Transverse colon (tissue), 4 donors: ENCODE measurements at regions not wholly inside any gene's neighbourhood (a gene's known extent, or its start where the extent isn't known, plus 50 kb on each side); places are given as distances from the start of the nearest gene placed in this dataset.
"Not testable (repeated sequence)": the region's sequence is repeated elsewhere in the genome, so short reads cannot be mapped to it uniquely, and the experiment has no call there.

Experiments
- DNase-seq: peaks from one replicate; pipeline ENCODE4 v3.0.0-alpha.2; 2019
- H3K27ac ChIP-seq, 4 donors: fragments of 200-600 bp; sonication (generic); 2 replicates each; pipeline ENCODE4 v1.5.1; 2016 to 2018; ENCODE audit warnings: inconsistent platforms in 4 of 4
- H3K27me3 ChIP-seq: fragments of 200-600 bp; sonication (generic); 2 replicates; pipeline ENCODE4 v1.5.1; 2017; ENCODE audit warnings: inconsistent platforms
- H3K36me3 ChIP-seq, 4 donors: fragments of 200-600 bp; sonication (generic); 2 replicates each; pipeline ENCODE4 v1.5.1; 2017 to 2019; ENCODE audit warnings: inconsistent platforms in 4 of 4
- H3K4me1 ChIP-seq, 4 donors: fragments of 200-600 bp; sonication (generic); 2 replicates each; pipeline ENCODE4 v1.5.1; 2017 to 2020; ENCODE audit warnings: inconsistent platforms in 4 of 4
- H3K4me3 ChIP-seq, 4 donors: fragments of 200-600 bp; sonication (generic); 1 replicate in 1 of 4; 2 replicates in 3 of 4; pipeline versions ENCODE4 v1.5.1 to v1.6.1; 2017 to 2019; ENCODE audit warnings: inconsistent platforms in 4 of 4
- H3K9me3 ChIP-seq, 2 donors: fragments of 200-600 bp; sonication (generic); 2 replicates each; pipeline ENCODE4 v1.5.1; 2017 to 2019; ENCODE audit warnings: inconsistent platforms in 2 of 2
- CTCF ChIP-seq, 5 experiments: fragments of 200-600 bp in 3 of 5; fragments of 450-650 bp in 2 of 5; sonication (generic) in 3 of 5; IDR thresholded peaks; 1 replicate in 2 of 5; 2 replicates in 3 of 5; pipeline ENCODE4 v1.5.1; 2016 to 2017; ENCODE audit warnings: antibody characterized with exemption in 5 of 5, inconsistent platforms in 3 of 5, mild to moderate bottlenecking in 2 of 5, moderate library complexity in 1 of 5
- EP300 ChIP-seq: sonication (generic); formaldehyde crosslinking; IDR thresholded peaks from one replicate; pipeline ENCODE4 v1.6.1; 2017; ENCODE audit warnings: antibody characterized with exemption, low read depth
- POLR2A ChIP-seq: fragments of 450-650 bp; IDR thresholded peaks from one replicate; pipeline ENCODE4 v1.6.1; 2016; ENCODE audit warnings: antibody characterized with exemption, mild to moderate bottlenecking, moderate library complexity
- POLR2AphosphoS5 ChIP-seq, 3 donors: sonication (generic); formaldehyde crosslinking; IDR thresholded peaks; one replicate each; pipeline ENCODE4 v1.6.1; 2016; ENCODE audit warnings: antibody characterized with exemption in 3 of 3
- WGBS, 2 donors: methylation state at CpG; one replicate each; pipeline ENCODE4 v1.1.5; 2018; ENCODE audit warnings: low coverage in 1 of 2; 5-methylcytosine and 5-hydroxymethylcytosine counted together
- in situ Hi-C, 4 donors: fragments of 200-750 bp; cut with MboI; loops; one replicate each; pipeline versions ENCODE4 v1.15.0 to v1.15.1; 2017; ENCODE audit warnings: low sequenced_read_pairs in 3 of 4, low pct_ligation_motif_present in 1 of 4, low pct_unique_long_range_greater_than_20kb in 1 of 4
- intact Hi-C: fragments of 100-400 bp; cut with DNase I; formaldehyde crosslinking; loops from one replicate; pipeline ENCODE4 v1.15.1; 2023; ENCODE audit warnings: low total_unique reads

- Histone ChIP-seq H3K4me1 (no peaks in the 10 kb centered on the region), H3K4me3 (no peak overlapping the region), H3K27me3 (no peaks in the 10 kb centered on the region), H3K9me3 (no peaks in the 10 kb centered on the region), H3K36me3 (no peaks in the 10 kb centered on the region), H3K27ac (no peak overlapping the region)
- TF ChIP-seq POLR2A (no peak), EP300 (no peak), POLR2AphosphoS5 (IDR thresholded peaks at IDR 0.05) (no peak), CTCF (IDR thresholded peaks at IDR 0.05) (no peak)
- intact Hi-C loops (no loop called here), in situ Hi-C loops (no loop called here)
- DNase-seq, result no peak
- 44 to 75% methylated on average over 2 to 5 of the region's 5 CpGs for WGBS, 2 donors
These were observed 60.3 kb upstream of the PPP2R3B start for GRCh38 chrX:447052-447451.

DNA sequence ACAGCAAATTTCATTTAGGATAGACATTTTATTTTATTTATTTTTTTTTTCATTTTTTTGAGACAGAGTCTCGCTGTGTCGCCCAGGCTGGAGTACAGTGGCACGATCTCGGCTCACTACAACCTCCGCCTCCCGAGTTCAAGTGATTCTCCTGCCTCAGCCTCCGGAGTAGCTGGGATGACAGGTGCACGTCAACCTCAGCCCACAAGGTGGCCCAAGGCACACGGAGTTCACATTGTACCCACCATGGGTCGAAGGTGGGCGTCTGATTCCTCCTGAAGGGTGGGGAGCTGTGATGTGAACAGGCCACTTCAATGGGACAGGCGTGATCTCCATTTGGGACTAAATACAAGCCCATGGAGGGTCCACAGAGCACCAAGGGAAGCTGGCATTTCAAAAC is 65.0 kb upstream of the PPP2R3B start:
- H3K27ac ChIP-seq, H3K27me3 ChIP-seq, in situ Hi-C loops, H3K9me3 ChIP-seq, intact Hi-C loops, H3K4me3 ChIP-seq, H3K4me1 ChIP-seq, DNase-seq, H3K36me3 ChIP-seq: not testable (repeated sequence)
- WGBS, 2 donors, result 64% methylated on average over 12 of the region's 12 CpGs; no CpG with 5 or more reads in 1 of the 2 donors

DNA sequence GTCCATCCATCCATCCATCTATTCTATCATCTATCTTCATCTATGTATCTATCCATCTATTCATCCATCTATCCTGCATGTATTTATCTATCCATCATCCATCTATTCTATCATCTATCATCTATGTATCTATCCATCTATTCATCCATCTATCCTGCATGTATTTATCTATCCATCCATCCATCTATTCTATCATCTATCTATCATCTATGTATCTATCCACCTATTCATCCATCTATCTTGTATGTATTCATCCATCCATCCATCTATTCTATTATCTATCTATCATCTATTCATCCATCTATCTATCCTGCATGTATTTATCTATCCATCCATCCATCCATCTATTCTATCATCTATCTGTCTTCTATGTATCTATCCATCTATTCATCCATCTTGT is 65.9 kb upstream of the PPP2R3B start:
- H3K9me3 ChIP-seq, result peaks cover 0 to 4% of the 10 kb centered on the region in 2 donors
- no peaks in the 10 kb centered on the region for H3K36me3 ChIP-seq
- intact Hi-C loops, result no loop called here
- TF ChIP-seq POLR2AphosphoS5 (IDR thresholded peaks at IDR 0.05) (no peak), POLR2A (no peak), CTCF (IDR thresholded peaks at IDR 0.05) (no peak), EP300 (no peak)
- DNase-seq, result no peak
- H3K27me3 ChIP-seq, result no peaks in the 10 kb centered on the region
- in situ Hi-C loops, result no loop called here
- H3K4me3 ChIP-seq, result no peak overlapping the region
- H3K27ac ChIP-seq, result no peak overlapping the region
- H3K4me1 ChIP-seq, result no peaks in the 10 kb centered on the region

DNA sequence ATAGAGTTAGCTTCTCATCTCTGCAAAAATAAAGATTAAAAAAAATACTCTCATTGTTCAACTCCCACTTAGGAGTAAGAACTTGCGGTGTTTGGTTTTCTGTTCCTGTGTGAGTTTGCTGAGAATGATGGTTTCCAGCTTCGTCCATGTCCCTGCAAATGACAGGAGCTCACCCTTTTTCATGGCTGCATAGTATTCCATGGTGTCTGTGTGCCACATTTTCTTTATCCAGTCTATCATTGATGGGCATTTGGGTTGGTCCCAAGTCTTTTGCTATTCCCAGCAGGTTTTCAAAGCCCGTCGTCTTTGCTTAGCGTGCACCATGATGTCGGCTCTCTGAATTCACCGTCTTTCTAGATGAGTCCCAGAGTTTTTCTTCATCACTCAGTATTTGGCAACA is 67.8 kb upstream of the PPP2R3B start:
- intact Hi-C loops, H3K4me1 ChIP-seq, H3K4me3 ChIP-seq, in situ Hi-C loops, H3K9me3 ChIP-seq, H3K27me3 ChIP-seq, H3K36me3 ChIP-seq, H3K27ac ChIP-seq, DNase-seq: not testable (repeated sequence)
- 87 to 98% methylated on average over 7 of the region's 7 CpGs for WGBS, 2 donors

- TF ChIP-seq EP300, result no peak
- no peak for TF ChIP-seq CTCF (IDR thresholded peaks at IDR 0.05)
- TF ChIP-seq POLR2A, result no peak
- no peak for TF ChIP-seq POLR2AphosphoS5 (IDR thresholded peaks at IDR 0.05)
- Histone ChIP-seq H3K27ac (no peak overlapping the region), H3K36me3 (no peaks in the 10 kb centered on the region), H3K27me3 (no peaks in the 10 kb centered on the region), H3K4me3 (no peak overlapping the region), H3K4me1 (no peaks in the 10 kb centered on the region), H3K9me3 (peaks cover 0 to 4% of the 10 kb centered on the region in 2 donors)
- DNase-seq, result no peak
- WGBS, 2 donors, result 45 to 61% methylated on average over 5 to 8 of the region's 8 CpGs
- intact Hi-C loops (no loop called here), in situ Hi-C loops (no loop called here)
These were observed 68.5 kb upstream of the PPP2R3B start for GRCh38 chrX:455199-455598.
